ENCODE measurements at regions not wholly inside any gene's neighbourhood (a gene's known extent, or its start where the extent isn't known, plus 50 kb on each side); places are given as distances from the start of the nearest gene placed in this dataset.

DNA sequence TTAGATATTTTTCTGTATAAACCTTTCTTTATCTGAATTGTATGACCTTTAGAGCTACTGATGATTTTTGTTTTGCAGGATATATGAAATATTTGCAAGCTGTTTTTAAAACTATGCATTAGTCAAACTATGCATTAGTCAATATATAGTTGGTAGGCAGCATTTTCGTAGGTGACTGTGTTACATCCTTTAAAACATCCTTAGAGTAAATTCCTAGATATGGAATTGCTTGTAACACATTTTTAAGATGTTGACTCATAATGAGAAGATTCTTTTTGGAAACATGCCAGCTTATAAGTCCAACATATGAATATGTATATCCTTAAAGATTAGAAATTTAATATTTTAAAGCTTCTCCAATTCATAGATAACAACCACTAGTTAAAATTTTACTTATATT is 1768.5 kb downstream of the PCDH7 start:
- DNase-seq (no peak), ATAC-seq (no peak)
- Histone ChIP-seq H3K9me3 (no peaks in the 10 kb centered on the region), H3K27ac (no peak overlapping the region), H3K36me3 (no peaks in the 10 kb centered on the region), H3K27me3 (no peaks in the 10 kb centered on the region), H3K4me3 (no peak overlapping the region), H3K4me1 (no peaks in the 10 kb centered on the region)
- TF ChIP-seq, protein P1, sequence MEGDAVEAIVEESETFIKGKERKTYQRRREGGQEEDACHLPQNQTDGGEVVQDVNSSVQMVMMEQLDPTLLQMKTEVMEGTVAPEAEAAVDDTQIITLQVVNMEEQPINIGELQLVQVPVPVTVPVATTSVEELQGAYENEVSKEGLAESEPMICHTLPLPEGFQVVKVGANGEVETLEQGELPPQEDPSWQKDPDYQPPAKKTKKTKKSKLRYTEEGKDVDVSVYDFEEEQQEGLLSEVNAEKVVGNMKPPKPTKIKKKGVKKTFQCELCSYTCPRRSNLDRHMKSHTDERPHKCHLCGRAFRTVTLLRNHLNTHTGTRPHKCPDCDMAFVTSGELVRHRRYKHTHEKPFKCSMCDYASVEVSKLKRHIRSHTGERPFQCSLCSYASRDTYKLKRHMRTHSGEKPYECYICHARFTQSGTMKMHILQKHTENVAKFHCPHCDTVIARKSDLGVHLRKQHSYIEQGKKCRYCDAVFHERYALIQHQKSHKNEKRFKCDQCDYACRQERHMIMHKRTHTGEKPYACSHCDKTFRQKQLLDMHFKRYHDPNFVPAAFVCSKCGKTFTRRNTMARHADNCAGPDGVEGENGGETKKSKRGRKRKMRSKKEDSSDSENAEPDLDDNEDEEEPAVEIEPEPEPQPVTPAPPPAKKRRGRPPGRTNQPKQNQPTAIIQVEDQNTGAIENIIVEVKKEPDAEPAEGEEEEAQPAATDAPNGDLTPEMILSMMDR (IDR thresholded peaks at IDR 0.05), result no peak
- intact Hi-C loops (cut with DNase I), result no loop called here

DNA sequence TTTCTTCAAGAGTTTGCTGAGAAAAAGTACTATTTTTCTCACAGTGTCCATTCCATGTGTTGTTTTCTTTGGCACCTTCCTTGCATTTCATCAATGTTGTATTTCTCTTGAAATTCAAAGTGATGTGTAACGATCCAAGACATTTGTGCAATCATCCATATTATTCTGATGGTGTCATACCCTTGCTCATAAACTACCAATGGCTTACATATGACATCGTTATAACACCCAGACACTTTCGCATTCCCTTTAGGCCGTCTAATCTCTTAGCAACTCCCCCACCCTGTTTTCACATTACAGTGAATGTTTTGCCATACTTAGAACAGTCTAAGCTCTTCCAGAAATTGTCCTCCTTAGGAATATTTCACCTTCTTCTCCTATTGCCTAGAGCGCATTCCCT is 1779.0 kb downstream of the PCDH7 start:
- TF ChIP-seq, protein P1 (IDR thresholded peaks at IDR 0.05), result no peak
- no peak overlapping the region for H3K27ac ChIP-seq
- no peak for ATAC-seq

DNA sequence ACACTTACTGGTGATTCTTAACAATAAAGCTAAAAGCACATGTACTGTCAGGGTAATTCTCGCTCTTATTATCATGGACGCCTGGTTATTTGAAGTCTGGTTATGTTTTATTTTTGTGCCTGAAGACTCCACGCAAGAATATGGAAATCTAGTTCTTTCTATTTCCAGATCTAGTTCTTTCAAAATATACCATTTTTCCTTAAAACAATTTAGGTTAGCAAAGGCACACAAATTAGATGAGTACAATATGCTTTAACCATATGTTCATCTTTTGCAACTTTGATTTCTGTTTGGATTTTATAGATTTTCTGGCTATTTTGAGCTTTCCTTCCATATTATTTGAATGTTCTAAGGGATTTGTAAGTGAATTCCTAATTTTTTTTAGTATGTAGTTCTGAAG is 1783.1 kb downstream of the PCDH7 start:
- Histone ChIP-seq H3K27me3 (no peaks in the 10 kb centered on the region), H3K4me1 (no peaks in the 10 kb centered on the region), H3K9me3 (no peaks in the 10 kb centered on the region), H3K36me3 (no peaks in the 10 kb centered on the region), H3K4me3 (no peak overlapping the region), H3K27ac (no peak overlapping the region)
- ATAC-seq (no peak), DNase-seq (no peak)
- intact Hi-C loops (cut with DNase I), result no loop called here
- TF ChIP-seq, protein P1 (IDR thresholded peaks at IDR 0.05), result no peak

More for the DNA sequence above, 1779.0 kb downstream of the PCDH7 start:
- H3K36me3 ChIP-seq, result no peaks in the 10 kb centered on the region
- intact Hi-C loops (cut with DNase I), result no loop called here
- no peaks in the 10 kb centered on the region for H3K27me3 ChIP-seq
- no peaks in the 10 kb centered on the region for H3K9me3 ChIP-seq
- DNase-seq, result no peak
- H3K4me3 ChIP-seq, result no peak overlapping the region
- H3K4me1 ChIP-seq, result no peaks in the 10 kb centered on the region

DNA sequence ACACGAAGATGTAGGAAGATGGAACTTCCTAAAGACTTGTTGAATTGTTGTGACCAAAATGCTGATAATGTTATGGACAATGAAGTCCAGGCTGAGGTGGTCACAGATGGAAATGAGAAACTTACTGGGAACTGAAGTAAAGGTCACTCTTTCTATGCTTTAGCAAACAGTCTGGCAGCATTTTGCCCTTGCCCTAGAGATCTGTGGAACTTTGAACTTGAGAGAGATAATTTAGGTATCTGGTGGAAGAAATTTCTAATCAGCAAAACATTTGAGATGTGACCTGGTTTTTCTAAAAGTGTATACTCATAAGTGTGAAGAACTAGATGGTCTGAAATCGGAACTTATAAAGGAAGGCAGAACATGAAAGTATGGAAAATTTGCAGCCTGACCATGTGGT is 1785.9 kb downstream of the PCDH7 start:
- ATAC-seq (no peak), DNase-seq (no peak)
- intact Hi-C loops (cut with DNase I), result no loop called here
- Histone ChIP-seq H3K27ac (no peak overlapping the region), H3K27me3 (no peaks in the 10 kb centered on the region), H3K4me1 (no peaks in the 10 kb centered on the region), H3K9me3 (no peaks in the 10 kb centered on the region), H3K36me3 (no peaks in the 10 kb centered on the region), H3K4me3 (no peak overlapping the region)
- TF ChIP-seq, protein P1 (IDR thresholded peaks at IDR 0.05), result no peak

DNA sequence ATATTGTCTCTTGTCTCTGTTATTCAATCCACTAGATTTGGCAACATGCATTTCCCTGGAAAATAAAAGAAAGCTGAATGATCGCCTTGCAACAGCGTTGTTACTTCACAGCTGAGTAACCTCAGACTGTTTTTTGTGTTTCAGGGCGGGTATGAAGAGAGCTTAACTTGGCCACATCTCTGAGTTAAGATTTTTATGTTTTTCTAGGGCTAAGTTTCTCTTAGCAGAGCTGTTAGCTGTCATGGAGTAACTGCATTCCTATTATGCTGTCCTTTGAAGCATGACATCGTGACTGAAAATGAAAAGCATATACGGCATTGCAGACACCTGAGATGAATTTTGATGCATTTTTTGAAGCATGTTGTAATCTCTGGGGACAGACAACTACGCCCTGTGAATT is 1798.9 kb downstream of the PCDH7 start:
- Histone ChIP-seq H3K27ac (no peak overlapping the region), H3K36me3 (no peaks in the 10 kb centered on the region), H3K27me3 (no peaks in the 10 kb centered on the region), H3K4me3 (no peak overlapping the region), H3K4me1 (no peaks in the 10 kb centered on the region), H3K9me3 (no peaks in the 10 kb centered on the region)
- intact Hi-C loops (cut with DNase I), result no loop called here
- TF ChIP-seq, protein P1 (IDR thresholded peaks at IDR 0.05), result no peak
- no peak for DNase-seq
- no peak for ATAC-seq

DNA sequence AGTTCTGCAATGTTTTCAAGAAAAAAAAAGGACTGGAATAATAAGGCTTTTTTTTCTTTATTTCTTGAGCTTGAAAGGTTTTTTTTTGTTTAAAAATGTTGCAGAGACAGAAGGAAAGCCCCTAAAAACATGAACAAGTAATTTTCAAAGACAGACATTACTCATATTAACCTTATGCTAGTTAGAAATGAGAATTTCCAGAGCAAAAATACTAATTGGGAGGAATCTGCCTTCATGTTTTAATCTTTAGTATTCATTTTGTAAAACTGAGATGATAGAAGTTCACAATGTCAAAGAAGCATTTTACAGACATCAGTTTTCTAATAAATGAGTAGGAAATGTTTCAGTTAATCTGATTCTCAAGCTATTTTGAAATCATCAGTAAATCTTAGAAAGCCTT is 1805.3 kb downstream of the PCDH7 start:
- Histone ChIP-seq H3K27me3 (no peaks in the 10 kb centered on the region), H3K9me3 (no peaks in the 10 kb centered on the region)
- intact Hi-C loops (cut with DNase I), result no loop called here

More for the DNA sequence above, 1805.3 kb downstream of the PCDH7 start:
- Histone ChIP-seq H3K4me3 (no peak overlapping the region), H3K4me1 (no peaks in the 10 kb centered on the region), H3K27ac (no peak overlapping the region), H3K36me3 (no peaks in the 10 kb centered on the region)
- ATAC-seq (no peak), DNase-seq (no peak)
- TF ChIP-seq, protein P1 (IDR thresholded peaks at IDR 0.05), result no peak
